GM23338 (cell line): ENCODE measurements at regions not wholly inside any gene's neighbourhood (a gene's known extent, or its start where the extent isn't known, plus 50 kb on each side); places are given as distances from the start of the nearest gene placed in this dataset.

Source experiments
- CREB1 ChIP-seq: fragments of 250-450 bp; sonication (Bioruptor Pico); IDR thresholded peaks from 2 replicates; pipeline ENCODE4 v1.5.0; 2020; ENCODE audit warnings: low read depth, mild to moderate bottlenecking, moderate library complexity
- EZH2 ChIP-seq: fragments of 200-600 bp; sonication (generic); IDR thresholded peaks from one replicate; pipeline ENCODE4 v1.8.0; 2017; ENCODE audit warnings: antibody characterized with exemption, mild to moderate bottlenecking, low read depth; ENCODE audit not compliant: unreplicated experiment
- EZH2phosphoT487 ChIP-seq: fragments of 200-600 bp; sonication (generic); IDR thresholded peaks from one replicate; pipeline ENCODE4 v1.8.1; 2018; ENCODE audit warnings: antibody characterized with exemption; ENCODE audit not compliant: unreplicated experiment
- JUNB ChIP-seq: IDR thresholded peaks from one replicate; pipeline ENCODE4 v1.6.1; 2016; ENCODE audit warnings: antibody characterized with exemption; ENCODE audit not compliant: unreplicated experiment
- POLR2AphosphoS5 ChIP-seq: IDR thresholded peaks from 2 replicates; pipeline ENCODE4 v1.6.1; 2016; ENCODE audit warnings: antibody characterized with exemption, low read depth
- STAT1 ChIP-seq: IDR thresholded peaks from one replicate; pipeline ENCODE4 v1.6.1; 2016; ENCODE audit warnings: antibody characterized with exemption; ENCODE audit not compliant: unreplicated experiment
- TF ChIP-seq, protein P1 (sequence below), 2 experiments: fragments of 200-600 bp in 1 of 2; sonication (generic) in 1 of 2; conservative IDR thresholded peaks; 2 replicates each; pipeline versions ENCODE4 v1.5.1 to v1.6.1; 2016 to 2017; ENCODE audit warnings: antibody characterized with exemption in 2 of 2, low read depth in 2 of 2, mild to moderate bottlenecking in 2 of 2, moderate library complexity in 1 of 2
- TF ChIP-seq, protein P2 (sequence below): IDR thresholded peaks from 2 replicates; pipeline ENCODE4 v1.6.1; 2016; ENCODE audit warnings: antibody characterized with exemption
- TF ChIP-seq, protein P3 (sequence below): IDR thresholded peaks from one replicate; pipeline ENCODE4 v1.6.1; 2018; ENCODE audit warnings: antibody characterized with exemption; ENCODE audit not compliant: unreplicated experiment

DNA sequence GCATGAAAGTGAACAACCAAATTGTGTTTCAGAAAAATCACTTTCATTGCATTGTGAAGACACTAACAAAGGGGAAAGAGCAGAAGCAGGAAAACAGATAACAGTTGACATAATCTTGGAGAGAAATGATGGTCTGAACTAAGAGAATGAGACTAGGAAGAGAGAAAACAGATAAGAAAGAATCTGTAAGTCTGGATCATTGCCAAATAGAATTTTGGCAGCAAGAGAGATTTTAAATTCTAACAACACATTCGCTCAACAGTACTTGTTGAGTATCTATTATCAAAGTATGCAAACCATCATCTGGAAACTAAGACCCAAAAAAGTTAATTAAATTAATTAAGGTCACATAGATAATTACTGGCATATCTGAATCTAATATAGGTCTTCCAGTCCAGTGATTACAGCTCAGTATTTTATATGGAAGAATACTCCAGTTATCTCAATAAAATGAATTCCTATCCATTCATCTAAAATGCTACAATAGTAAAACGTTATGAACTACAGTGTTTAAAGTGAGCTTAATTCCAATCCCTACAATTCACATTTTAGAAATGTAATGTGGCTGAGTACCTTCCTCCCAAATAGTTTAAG lies 166.7 kb upstream of the FAT3 start:
- TF ChIP-seq, protein P1, sequence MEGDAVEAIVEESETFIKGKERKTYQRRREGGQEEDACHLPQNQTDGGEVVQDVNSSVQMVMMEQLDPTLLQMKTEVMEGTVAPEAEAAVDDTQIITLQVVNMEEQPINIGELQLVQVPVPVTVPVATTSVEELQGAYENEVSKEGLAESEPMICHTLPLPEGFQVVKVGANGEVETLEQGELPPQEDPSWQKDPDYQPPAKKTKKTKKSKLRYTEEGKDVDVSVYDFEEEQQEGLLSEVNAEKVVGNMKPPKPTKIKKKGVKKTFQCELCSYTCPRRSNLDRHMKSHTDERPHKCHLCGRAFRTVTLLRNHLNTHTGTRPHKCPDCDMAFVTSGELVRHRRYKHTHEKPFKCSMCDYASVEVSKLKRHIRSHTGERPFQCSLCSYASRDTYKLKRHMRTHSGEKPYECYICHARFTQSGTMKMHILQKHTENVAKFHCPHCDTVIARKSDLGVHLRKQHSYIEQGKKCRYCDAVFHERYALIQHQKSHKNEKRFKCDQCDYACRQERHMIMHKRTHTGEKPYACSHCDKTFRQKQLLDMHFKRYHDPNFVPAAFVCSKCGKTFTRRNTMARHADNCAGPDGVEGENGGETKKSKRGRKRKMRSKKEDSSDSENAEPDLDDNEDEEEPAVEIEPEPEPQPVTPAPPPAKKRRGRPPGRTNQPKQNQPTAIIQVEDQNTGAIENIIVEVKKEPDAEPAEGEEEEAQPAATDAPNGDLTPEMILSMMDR (conservative IDR thresholded peaks at IDR 0.05; ENCODE audit: low read depth in 2 of 2): no peak
- TF ChIP-seq JUNB: no peak
- no peak for TF ChIP-seq EZH2
- TF ChIP-seq POLR2AphosphoS5: no peak
- TF ChIP-seq, protein P2, sequence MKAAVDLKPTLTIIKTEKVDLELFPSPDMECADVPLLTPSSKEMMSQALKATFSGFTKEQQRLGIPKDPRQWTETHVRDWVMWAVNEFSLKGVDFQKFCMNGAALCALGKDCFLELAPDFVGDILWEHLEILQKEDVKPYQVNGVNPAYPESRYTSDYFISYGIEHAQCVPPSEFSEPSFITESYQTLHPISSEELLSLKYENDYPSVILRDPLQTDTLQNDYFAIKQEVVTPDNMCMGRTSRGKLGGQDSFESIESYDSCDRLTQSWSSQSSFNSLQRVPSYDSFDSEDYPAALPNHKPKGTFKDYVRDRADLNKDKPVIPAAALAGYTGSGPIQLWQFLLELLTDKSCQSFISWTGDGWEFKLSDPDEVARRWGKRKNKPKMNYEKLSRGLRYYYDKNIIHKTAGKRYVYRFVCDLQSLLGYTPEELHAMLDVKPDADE: no peak
- no peak for TF ChIP-seq CREB1 (CRISPR knock-in tag)
- TF ChIP-seq STAT1: no peak
- TF ChIP-seq, protein P3, sequence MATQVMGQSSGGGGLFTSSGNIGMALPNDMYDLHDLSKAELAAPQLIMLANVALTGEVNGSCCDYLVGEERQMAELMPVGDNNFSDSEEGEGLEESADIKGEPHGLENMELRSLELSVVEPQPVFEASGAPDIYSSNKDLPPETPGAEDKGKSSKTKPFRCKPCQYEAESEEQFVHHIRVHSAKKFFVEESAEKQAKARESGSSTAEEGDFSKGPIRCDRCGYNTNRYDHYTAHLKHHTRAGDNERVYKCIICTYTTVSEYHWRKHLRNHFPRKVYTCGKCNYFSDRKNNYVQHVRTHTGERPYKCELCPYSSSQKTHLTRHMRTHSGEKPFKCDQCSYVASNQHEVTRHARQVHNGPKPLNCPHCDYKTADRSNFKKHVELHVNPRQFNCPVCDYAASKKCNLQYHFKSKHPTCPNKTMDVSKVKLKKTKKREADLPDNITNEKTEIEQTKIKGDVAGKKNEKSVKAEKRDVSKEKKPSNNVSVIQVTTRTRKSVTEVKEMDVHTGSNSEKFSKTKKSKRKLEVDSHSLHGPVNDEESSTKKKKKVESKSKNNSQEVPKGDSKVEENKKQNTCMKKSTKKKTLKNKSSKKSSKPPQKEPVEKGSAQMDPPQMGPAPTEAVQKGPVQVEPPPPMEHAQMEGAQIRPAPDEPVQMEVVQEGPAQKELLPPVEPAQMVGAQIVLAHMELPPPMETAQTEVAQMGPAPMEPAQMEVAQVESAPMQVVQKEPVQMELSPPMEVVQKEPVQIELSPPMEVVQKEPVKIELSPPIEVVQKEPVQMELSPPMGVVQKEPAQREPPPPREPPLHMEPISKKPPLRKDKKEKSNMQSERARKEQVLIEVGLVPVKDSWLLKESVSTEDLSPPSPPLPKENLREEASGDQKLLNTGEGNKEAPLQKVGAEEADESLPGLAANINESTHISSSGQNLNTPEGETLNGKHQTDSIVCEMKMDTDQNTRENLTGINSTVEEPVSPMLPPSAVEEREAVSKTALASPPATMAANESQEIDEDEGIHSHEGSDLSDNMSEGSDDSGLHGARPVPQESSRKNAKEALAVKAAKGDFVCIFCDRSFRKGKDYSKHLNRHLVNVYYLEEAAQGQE: no peak
- TF ChIP-seq EZH2phosphoT487: no peak
